HepG2 (cell line): ENCODE measurements at regions not wholly inside any gene's neighbourhood (a gene's known extent, or its start where the extent isn't known, plus 50 kb on each side); places are given as distances from the start of the nearest gene placed in this dataset.

Experiments used
- ATAC-seq: fragments of 200-7000 bp; cut with Tn5 transposase; 3 replicates; pipeline ENCODE4 v1.9.1; 2020; ENCODE audit warnings: mild to moderate bottlenecking, moderate library complexity
- BruUV-seq: library from RNA; stranded (reverse); fragments of 400-500 nt; replicated peaks from 2 replicates; lab custom pipeline; 2021; lab: Mats Ljungman, UMichigan
- CTCF ChIA-PET: fragments of 300-600 bp; formaldehyde crosslinking; extraction: SDS; loops from one replicate; lab custom pipeline; 2021; ENCODE audit warnings: low total read pairs, inconsistent platforms, low intra/inter-chr PET ratio; lab: Yijun Ruan, JAX
- POLR2A ChIA-PET: fragments of 350-600 bp; sonication (Branson Sonifier 250); formaldehyde crosslinking; loops from one replicate; lab custom pipeline; 2020; ENCODE audit warnings: antibody characterized with exemption, inconsistent platforms; lab: Yijun Ruan, JAX
- DNase-seq: peaks from one replicate; pipeline ENCODE4 v3.0.0-alpha.2; 2015; ENCODE audit warnings: low spot score
- FAIRE-seq: peaks from 3 replicates; lab custom pipeline; 2011; peaks lifted over from hg19 to GRCh38; lab: Jason Lieb, UNC
- H2AFZ ChIP-seq: one replicate; pipeline ENCODE4 v1.6.1; 2011; ENCODE audit warnings: low read length, inconsistent platforms
- H3K27ac ChIP-seq: fragments of 300-600 bp; 3 replicates; pipeline ENCODE4 v1.8.0; 2011; ENCODE audit warnings: mixed run types, mild to moderate bottlenecking, mixed read lengths, low read length, inconsistent platforms; ENCODE audit not compliant: insufficient read depth; ENCODE audit errors: extremely low read length
- H3K27me3 ChIP-seq, 2 experiments: fragments of 200-600 bp in 1 of 2; 2 replicates in 1 of 2; 3 replicates in 1 of 2; pipeline versions ENCODE4 v1.6.0 to v1.8.0; 2011; ENCODE audit warnings: low read length in 2 of 2, mild to moderate bottlenecking in 2 of 2, moderate library complexity in 2 of 2, inconsistent platforms in 1 of 2; ENCODE audit not compliant: insufficient read depth in 2 of 2, control insufficient read depth in 1 of 2
- H3K36me3 ChIP-seq, 2 experiments: fragments of 200-600 bp in 1 of 2; replicated peaks in 1 of 2; 2 replicates in 1 of 2; 3 replicates in 1 of 2; pipeline versions ENCODE4 v1.5.1 to v1.8.0; 2011; ENCODE audit warnings: low read length in 2 of 2, inconsistent platforms in 1 of 2; ENCODE audit not compliant: insufficient read depth in 2 of 2, control insufficient read depth in 1 of 2
- H3K4me1 ChIP-seq: 2 replicates; pipeline ENCODE4 v1.5.1; 2012; ENCODE audit warnings: low read length, inconsistent platforms; ENCODE audit not compliant: insufficient read depth
- H3K4me2 ChIP-seq: 2 replicates; pipeline ENCODE4 v1.6.0; 2011; ENCODE audit warnings: low read depth, low read length, inconsistent platforms
- H3K4me3 ChIP-seq, 3 experiments: fragments of 200-600 bp in 1 of 3; sonication (generic), shearing (Covaris generic) in 1 of 3; replicated peaks in 1 of 3; 2 replicates each; pipeline ENCODE4 v1.5.1; 2011 to 2016; ENCODE audit warnings: low read length in 3 of 3, inconsistent platforms in 2 of 3, low read depth in 2 of 3, mild to moderate bottlenecking in 2 of 3, control low read depth in 1 of 3, mixed read lengths in 1 of 3; ENCODE audit not compliant: insufficient read depth in 1 of 3
- H3K79me2 ChIP-seq: one replicate; pipeline ENCODE4 v1.6.1; 2011; ENCODE audit warnings: low read length, inconsistent platforms; ENCODE audit not compliant: insufficient read depth
- H3K9ac ChIP-seq: 2 replicates; pipeline ENCODE4 v1.6.0; 2011; ENCODE audit warnings: mild to moderate bottlenecking, low read depth, low read length, inconsistent platforms; ENCODE audit not compliant: insufficient read depth
- H3K9me3 ChIP-seq: 2 replicates; pipeline ENCODE4 v1.5.1; 2012; ENCODE audit warnings: mild to moderate bottlenecking, low read length
- H4K20me1 ChIP-seq: 2 replicates; pipeline ENCODE4 v1.6.0; 2011; ENCODE audit warnings: inconsistent platforms, mild to moderate bottlenecking, low read length, moderate library complexity; ENCODE audit not compliant: insufficient read depth
- DZIP1 ChIP-seq: sonication (generic); formaldehyde crosslinking; IDR thresholded peaks from 2 replicates; pipeline ENCODE4 v1.5.0; 2020; ENCODE audit warnings: mild to moderate bottlenecking, missing genetic modification reagents
- FOXA1 ChIP-seq, 2 experiments: fragments of 450-650 bp in 1 of 2; sonication (generic) in 1 of 2; formaldehyde crosslinking in 1 of 2; IDR thresholded peaks; 2 replicates each; pipeline versions ENCODE4 v1.4.0 to v1.6.1; 2016 to 2020; ENCODE audit warnings: missing genetic modification reagents in 1 of 2
- NFE2L2 ChIP-seq: fragments of 150-350 bp; IDR thresholded peaks from 2 replicates; pipeline ENCODE4 v1.6.1; 2014; ENCODE audit warnings: low read length
- NPAS2 ChIP-seq: sonication (generic); formaldehyde crosslinking; IDR thresholded peaks from 2 replicates; pipeline ENCODE4 v1.8.0; 2022; ENCODE audit warnings: mild to moderate bottlenecking, missing genetic modification reagents, borderline replicate concordance
- RORA ChIP-seq: sonication (generic); formaldehyde crosslinking; IDR thresholded peaks from 2 replicates; pipeline ENCODE4 v1.5.0; 2020; ENCODE audit warnings: mild to moderate bottlenecking, missing genetic modification reagents, moderate library complexity
- TFAP4 ChIP-seq: sonication (generic); IDR thresholded peaks from 2 replicates; pipeline ENCODE4 v1.6.1; 2016; ENCODE audit warnings: low read depth, borderline replicate concordance
- USF2 ChIP-seq, 2 experiments: sonication (generic) in 1 of 2; formaldehyde crosslinking in 1 of 2; IDR thresholded peaks; 2 replicates each; pipeline versions ENCODE4 v1.5.1 to v1.6.1; 2011 to 2020; ENCODE audit warnings: borderline replicate concordance in 1 of 2, low read depth in 1 of 2, low read length in 1 of 2, mild to moderate bottlenecking in 1 of 2, missing genetic modification reagents in 1 of 2, moderate library complexity in 1 of 2
- ZFP90 ChIP-seq: sonication (generic); formaldehyde crosslinking; IDR thresholded peaks from 2 replicates; pipeline ENCODE4 v1.8.0; 2022; ENCODE audit warnings: missing genetic modification reagents, mild to moderate bottlenecking, inconsistent platforms, borderline replicate concordance
- ZNF10 ChIP-seq: sonication (generic); formaldehyde crosslinking; IDR thresholded peaks from 2 replicates; pipeline ENCODE4 v1.4.0; 2020; ENCODE audit warnings: mild to moderate bottlenecking, low read depth, missing genetic modification reagents, borderline replicate concordance
- ZNF276 ChIP-seq: sonication (generic); formaldehyde crosslinking; IDR thresholded peaks from 2 replicates; pipeline ENCODE4 v1.4.0; 2020; ENCODE audit warnings: mild to moderate bottlenecking, low read depth, missing genetic modification reagents
- ZNF33A ChIP-seq: sonication (generic); formaldehyde crosslinking; IDR thresholded peaks from 2 replicates; pipeline ENCODE4 v1.5.1; 2020; ENCODE audit warnings: missing genetic modification reagents, mild to moderate bottlenecking, moderate library complexity, borderline replicate concordance
- ZNF414 ChIP-seq: sonication (generic); formaldehyde crosslinking; IDR thresholded peaks from 2 replicates; pipeline ENCODE4 v1.5.0; 2020; ENCODE audit warnings: missing genetic modification reagents
- ZNF792 ChIP-seq: IDR thresholded peaks from 2 replicates; pipeline ENCODE4 v1.6.1; 2016
- ZSCAN9 ChIP-seq: IDR thresholded peaks from 2 replicates; pipeline ENCODE4 v1.6.1; 2016; ENCODE audit warnings: borderline replicate concordance
- WGBS: methylation state at CpG from one replicate; pipeline ENCODE4 v1.1.6; 2017; ENCODE audit warnings: low lambda C conversion rate; 5-methylcytosine and 5-hydroxymethylcytosine counted together
- in situ Hi-C: cut with HindIII; loops from 2 replicates; pipeline ENCODE4 v1.10.0; 2017; ENCODE audit warnings: low pct_unique_long_range_greater_than_20kb; ENCODE audit not compliant: extremely low pct_ligation_motif_present
- intact Hi-C: fragments of 100-400 bp; cut with micrococcal nuclease; formaldehyde crosslinking; loops from one replicate; pipeline ENCODE4 v1.10.0; 2022; ENCODE audit not compliant: unreplicated experiment

- no peak for TF ChIP-seq ZNF10 (CRISPR knock-in tag)
- no peak for TF ChIP-seq ZNF33A (CRISPR knock-in tag)
- TF ChIP-seq ZNF414 (CRISPR knock-in tag) = no peak
These were observed 115.5 kb upstream of the MARCKS start (continued) for GRCh38 chr6:113741651-113742050.

GRCh38 chr6:113742342-113742741 is 114.8 kb upstream of the MARCKS start:
- H3K36me3 ChIP-seq = no peaks in the 10 kb centered on the region
- no peaks in the 10 kb centered on the region for H3K9me3 ChIP-seq
- BruUV-seq = no TSS peak
- FAIRE-seq = no peak
- H3K79me2 ChIP-seq = no peaks in the 10 kb centered on the region
- H2AFZ ChIP-seq = no peak overlapping the region
- no peaks in the 10 kb centered on the region for H4K20me1 ChIP-seq
- intact Hi-C loops = no loop called here
- H3K4me1 ChIP-seq = peaks cover 12% of the 10 kb centered on the region
- no peak overlapping the region for H3K4me3 ChIP-seq
- CTCF ChIA-PET = no interaction called here
- H3K27ac ChIP-seq = no peak overlapping the region
- TF ChIP-seq ZNF276 (CRISPR knock-in tag) (no peak), ZSCAN9 (CRISPR knock-in tag) (no peak), NPAS2 (CRISPR knock-in tag) (no peak), FOXA1 (IDR thresholded peaks at IDR 0.05) (no peak), FOXA1 (CRISPR knock-in tag; IDR thresholded peaks at IDR 0.05) (no peak), USF2 (IDR thresholded peaks at IDR 0.05; ENCODE audit: low read depth, low read length) (no peak), USF2 (CRISPR knock-in tag; IDR thresholded peaks at IDR 0.05; ENCODE audit: borderline replicate concordance) (no peak), ZNF792 (no peak), TFAP4 (no peak), NFE2L2 (no peak), ZFP90 (no peak), DZIP1 (CRISPR knock-in tag) (no peak), RORA (CRISPR knock-in tag) (no peak)
- H3K27me3 ChIP-seq = no peaks in the 10 kb centered on the region; a peak in 1 of 5 replicates
- POLR2A ChIA-PET = no interaction called here
- ATAC-seq = no peak
- no peak for DNase-seq
- no peak overlapping the region for H3K9ac ChIP-seq
- no peak overlapping the region for H3K4me2 ChIP-seq
- in situ Hi-C loops = no loop called here
- WGBS = 82% methylated on average over 4 of the region's 4 CpGs
